GM10266 (cell line): ENCODE measurements at regions not wholly inside any gene's neighbourhood (a gene's known extent, or its start where the extent isn't known, plus 50 kb on each side); places are given as distances from the start of the nearest gene placed in this dataset.

Experiments used
- DNase-seq: peaks from one replicate; pipeline ENCODE4 v3.0.0; 2012; ENCODE audit errors: extremely low spot score
- CTCF ChIP-seq: IDR thresholded peaks from 2 replicates; pipeline ENCODE4 v1.5.1; 2012; ENCODE audit warnings: mild to moderate bottlenecking, low read depth; ENCODE audit not compliant: control insufficient read depth, insufficient read depth; ENCODE audit errors: missing control alignments

DNA sequence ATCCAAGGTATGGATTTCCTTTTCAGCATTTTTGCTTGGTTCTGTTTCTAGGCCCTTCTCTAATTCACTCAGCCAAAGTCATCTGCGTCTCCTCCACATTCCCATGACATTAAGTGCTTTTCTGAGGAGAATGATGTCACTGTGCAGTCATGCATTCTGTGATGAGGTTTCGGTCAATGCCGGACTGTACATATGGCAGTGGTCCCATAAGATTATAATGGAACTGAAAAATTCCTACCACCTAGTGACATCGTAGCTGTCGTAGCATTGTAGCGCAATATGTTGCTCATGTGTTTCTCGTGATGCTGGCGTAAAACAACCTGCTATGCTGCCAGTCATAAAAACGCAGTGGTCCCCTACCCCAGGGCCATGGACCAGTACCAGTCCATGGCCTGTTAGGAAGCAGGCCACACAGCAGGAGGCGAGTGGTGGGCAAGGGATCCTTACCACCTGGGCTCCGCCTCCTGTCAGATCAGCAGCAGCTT is 63.4 kb upstream of the TNFRSF19 start:
- DNase-seq: no peak
- no peak for TF ChIP-seq CTCF

GRCh38 chr13:23509781-23510543 is 60.2 kb upstream of the TNFRSF19 start:
- no peak for DNase-seq
- TF ChIP-seq CTCF: no peak

- no peak for DNase-seq
- TF ChIP-seq CTCF: no peak
Measured at GRCh38 chr13:23510544-23510916, 59.7 kb upstream of the TNFRSF19 start.

DNA sequence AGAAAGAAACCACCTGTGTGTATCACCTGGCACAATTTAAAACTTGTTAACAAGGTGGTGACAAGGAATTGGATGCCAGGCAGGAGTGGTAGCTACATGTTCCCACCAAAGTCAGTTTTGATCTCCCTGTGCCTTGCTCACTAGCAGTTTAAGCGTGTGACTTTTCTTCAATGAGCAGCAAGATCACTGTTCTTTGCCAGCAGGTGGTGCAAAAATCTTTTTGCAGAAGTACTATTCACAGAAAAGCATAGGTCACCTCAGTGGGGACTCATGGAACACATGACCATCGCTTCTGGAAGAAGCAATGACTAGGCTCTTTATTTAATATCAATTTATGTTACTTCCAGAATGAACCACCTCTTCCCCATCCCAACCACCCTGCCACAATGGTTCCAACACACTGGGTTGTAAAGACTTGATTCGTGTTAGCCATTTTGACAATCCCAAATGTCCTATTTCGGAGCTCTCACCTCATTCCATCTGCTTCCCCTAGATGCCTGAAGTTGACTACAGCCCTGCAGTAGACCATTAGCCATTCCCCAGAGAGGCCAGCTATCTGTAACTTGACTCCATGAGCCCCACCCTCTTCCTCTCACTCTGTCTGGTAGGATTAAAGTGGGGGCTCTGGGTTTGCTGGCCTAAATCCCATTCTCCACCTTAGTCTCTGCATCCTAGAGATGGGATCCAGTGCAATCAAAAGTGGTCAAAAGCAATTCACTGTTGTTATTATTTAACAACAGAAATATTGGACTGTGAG is 59.1 kb upstream of the TNFRSF19 start:
- TF ChIP-seq CTCF: peak; percentile 54
- peak; percentile 59 for DNase-seq

DNA sequence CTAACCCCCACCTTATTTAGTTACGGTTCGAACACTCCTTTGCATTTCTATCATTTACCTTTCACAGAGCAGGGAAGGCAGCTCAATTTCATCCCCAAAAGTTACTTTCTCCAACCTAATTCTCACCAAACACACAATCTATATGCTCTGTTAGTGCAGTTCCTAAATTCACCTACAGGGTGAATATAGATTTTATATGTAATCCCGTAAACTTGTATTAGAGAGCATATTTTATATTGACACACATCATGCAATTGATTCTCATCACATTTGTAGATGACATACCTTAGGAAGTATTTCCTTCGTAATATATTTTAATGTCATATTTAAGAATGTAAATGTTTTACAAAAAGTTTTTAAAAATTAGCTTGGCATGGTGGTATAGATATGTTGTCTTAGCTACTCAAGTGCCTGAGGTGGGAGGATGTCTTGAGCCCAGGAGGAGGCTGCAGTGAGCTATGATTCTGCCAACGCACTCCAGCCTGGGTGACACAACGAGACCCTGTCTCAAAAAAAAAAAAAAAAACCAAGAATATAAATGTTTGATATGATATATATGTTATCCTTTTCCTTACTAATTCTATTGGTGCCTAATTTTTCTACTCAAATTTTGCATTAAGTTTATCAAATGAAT is 57.3 kb upstream of the TNFRSF19 start:
- no peak for TF ChIP-seq CTCF
- DNase-seq: no peak

DNA sequence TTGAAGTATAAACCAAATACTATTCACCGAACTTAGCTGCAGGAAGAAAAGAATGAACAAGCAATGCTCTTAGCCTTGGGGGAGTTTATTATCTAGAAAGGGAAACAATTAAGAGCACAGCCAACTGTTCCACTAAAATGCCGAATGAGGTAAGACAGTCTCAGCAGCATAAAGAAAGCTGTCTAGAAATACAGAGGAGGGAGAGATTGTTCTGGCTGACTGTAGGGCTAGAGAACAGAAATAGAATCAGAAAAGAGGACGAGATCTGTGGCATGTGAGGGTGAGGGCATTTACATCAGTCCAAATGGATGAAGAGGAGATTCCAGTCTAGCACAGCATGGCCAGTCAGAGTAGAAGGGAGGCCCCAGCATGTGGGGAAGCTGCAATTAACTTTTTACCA is 56.8 kb upstream of the TNFRSF19 start:
- DNase-seq: no peak
- TF ChIP-seq CTCF: no peak

GRCh38 chr13:23514076-23514475 is 56.1 kb upstream of the TNFRSF19 start:
- TF ChIP-seq CTCF: no peak
- no peak for DNase-seq
